Inflammatory macrophage (primary cell): ENCODE measurements at regions not wholly inside any gene's neighbourhood (a gene's known extent, or its start where the extent isn't known, plus 50 kb on each side); places are given as distances from the start of the nearest gene placed in this dataset.

Source experiments
- DNase-seq, 2 donors: peaks; one replicate each; pipeline ENCODE4 v3.0.0-alpha.2; 2020 to 2022

DNA sequence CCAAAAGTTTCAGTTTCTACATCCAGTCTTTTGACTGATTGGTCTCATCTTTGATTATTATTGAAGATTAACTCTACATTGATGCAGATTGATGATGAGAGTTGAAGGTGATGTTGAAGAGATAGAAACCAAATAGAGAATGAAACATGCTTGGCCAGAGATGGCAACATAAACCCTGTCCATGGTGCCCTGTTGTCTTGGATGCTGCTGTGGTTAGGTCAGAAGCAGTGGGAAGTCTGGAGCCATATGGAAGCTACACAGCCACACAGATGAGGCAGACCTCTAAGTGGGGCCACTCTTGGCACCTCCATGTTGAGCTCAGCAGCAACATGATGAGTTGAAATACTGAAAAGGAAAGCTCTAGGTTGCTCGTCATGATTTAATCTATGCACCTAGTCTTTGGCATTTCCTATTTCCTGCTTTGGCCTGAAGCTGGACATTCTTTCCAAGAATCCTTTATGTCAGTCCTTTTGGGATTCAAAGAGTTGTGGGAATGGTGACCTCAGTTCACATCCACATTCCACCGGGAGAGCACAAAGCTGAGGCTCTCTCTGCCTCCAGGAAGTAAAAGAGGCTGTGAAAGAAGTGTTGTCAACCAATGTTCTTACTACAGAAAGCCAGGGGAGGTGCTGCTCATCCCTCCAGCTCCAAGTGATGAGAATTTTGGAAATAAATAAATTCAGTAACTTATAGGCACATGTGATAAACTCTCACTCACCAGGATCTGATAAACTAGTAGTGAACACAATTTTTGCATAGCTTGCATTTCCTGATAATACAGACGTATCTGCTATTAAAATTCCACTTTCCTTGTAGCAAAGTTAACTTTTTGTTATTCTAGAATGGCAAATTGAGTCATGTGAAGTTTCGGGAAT is 127.7 kb upstream of the MAF start:
- no peak for DNase-seq

DNA sequence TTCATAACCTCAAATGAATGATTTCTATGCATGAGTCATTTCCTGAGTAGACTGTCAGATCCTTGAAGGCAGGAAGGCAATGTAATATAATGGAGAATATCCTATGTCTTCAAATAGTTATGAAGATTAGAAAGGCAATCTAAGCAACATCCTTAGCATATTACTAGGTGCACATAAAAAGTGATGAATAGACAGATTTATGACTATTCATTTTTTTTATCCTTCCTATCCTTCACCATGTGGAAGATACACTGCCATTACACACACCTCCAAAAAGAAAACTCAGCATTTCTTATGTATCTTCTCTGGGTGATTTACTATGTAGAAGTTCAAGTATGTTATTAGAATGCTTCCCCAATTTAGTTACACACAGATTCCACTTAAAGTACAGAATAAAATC is 126.4 kb upstream of the MAF start:
- no peak for DNase-seq

DNA sequence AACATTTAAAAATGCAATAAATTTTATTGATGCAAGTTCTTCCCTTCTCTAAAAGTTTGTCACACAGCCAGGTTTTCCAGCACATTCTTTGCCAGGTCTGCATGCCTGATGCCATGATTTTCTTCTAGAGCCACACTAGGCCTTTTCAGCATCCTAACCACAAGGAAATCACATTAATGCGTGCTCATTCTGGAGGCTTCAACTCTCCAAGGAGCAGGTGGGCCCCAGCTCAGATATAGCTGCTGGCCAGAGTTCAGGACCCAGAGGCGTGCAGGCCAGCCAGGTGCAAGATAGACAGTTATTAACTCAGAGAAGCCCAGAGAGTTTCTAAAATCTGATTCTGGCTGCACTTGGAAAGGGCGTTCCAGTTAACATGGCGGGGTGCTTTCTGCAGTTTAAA is 124.5 kb upstream of the MAF start:
- DNase-seq = no peak

DNA sequence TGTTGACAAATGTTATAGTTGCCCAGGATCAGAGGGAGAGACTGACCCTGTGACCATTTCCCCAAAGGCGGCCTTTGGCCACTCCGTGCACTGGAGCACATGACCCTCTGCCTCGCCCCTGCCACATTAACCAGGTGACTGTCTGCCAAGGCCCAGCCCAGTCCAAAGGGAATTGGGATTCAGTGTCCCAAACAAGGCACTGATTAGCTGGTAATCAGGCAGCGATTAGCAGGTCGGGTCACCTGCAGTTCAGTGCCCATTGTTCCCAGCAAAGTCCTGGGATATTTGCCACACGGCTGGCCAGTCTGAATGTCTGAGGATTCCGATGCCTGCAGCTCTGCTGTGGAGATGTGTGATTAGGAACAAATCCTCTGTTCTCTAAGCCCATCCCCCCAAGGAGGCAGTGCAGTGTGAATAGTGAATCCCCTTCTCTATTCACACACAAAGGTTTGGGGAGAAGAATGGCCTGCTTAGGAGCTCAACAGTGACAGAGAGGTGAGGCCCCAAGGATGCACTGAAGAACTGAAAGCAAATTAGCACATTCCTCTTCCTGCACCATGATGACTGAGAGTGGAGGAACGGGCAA is 123.1 kb upstream of the MAF start:
- DNase-seq = no peak

DNA sequence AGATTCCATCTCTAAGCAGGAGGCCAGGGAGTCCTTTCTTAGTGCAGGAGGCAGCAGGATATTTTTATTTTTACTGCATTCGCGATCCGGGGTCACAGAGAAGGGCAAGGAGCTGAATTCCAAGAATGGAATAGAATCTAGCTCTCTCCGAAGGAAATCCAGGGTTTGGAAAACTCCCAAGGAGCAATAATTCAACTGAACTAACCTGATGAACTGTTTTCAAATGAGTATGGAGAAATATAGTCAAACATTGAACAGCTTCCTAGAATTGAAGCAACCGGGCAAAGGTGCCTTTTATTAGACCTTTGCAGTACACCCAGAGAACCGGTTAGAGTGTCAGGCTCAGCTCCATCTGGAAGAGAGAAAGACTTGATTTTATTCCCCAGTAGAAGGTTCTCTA is 120.7 kb upstream of the MAF start:
- no peak for DNase-seq

DNA sequence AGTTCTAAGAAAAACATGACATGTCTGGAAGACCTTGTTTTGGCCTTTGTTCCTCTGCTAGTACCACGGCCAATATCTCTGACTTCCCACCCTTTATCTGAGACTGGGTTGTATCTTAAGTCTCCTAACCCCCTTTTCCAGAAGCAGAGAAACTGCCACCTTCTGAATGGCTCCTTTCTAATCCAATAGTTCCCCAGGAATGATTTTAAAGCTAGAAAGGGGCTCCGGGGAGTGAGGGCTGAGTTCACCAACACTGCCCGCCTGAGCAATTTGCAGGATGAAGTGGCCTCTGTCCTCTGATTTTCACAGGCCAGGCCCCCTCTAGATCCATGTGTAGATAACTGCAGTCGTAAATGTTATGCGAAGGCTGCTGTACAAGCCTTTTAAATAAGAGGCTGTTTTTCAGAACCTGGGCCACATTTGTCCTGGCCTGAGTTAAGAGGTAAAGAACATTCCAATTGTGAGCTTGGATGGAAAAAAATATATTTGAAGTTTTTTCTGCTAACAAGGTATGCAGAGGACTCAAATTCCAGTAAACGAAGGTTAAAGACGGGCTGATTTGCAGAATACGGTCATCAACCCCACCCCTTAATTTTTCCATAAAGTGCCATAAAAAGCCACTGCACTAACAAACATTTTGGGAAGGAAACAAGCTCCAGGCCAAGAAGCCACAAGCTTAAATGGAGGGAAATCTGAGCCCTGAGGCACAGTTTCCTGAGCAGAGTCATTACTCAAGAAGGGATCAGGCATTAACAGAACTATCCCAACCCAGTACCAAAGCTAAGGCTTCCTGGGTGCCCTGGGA is 117.0 kb upstream of the MAF start:
- DNase-seq = no peak

DNA sequence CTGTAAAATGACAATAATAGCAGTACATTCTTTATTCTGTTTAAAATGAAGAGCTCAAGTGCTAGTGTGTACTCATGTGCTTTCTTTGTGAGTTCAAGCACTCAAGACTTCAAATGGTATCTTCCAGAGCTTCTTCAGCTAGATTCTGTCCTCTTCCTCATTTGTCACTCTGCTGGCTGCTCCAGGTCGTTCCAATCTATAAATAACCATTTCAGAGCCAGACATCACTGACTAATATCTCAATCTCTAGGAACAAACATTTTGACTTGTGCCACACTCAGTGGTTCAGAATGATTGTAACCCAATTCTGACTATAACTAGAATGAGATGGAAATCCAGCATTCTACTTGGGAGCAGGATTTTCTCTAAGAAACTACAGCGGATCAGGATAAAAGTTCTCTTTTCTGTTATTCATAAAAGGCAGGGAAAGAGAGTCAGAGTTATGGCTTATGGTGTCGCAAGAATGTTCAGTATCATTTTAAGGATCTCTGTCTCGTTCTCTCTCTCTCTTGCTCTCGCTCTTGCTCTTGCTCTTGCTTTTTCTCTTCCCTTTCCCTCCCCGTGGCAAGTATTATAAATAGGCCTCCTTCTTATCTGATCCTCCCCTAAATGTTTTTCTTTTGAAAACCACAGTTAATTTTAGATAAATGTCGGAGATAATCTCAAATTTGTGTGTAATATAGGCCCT is 116.3 kb upstream of the MAF start:
- no peak for DNase-seq

DNA sequence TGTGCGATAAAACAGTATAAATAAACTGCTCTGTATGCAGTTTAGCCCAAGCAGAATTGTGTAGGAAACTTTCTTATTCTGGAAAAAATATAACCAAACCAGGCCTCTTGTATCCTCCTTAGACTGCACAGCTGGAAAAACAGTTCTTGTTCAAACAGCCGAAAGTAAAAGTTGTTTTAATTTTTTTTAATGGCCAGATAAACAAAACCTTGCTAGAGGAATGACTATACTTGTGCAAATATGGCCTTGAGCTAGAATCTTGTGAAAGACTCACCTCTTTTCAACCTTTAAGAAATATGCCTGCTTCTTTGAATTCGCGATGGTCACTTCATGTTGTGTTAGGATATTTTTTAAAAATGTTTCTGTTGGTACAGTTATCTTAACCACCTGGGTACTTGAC is 114.5 kb upstream of the MAF start:
- DNase-seq = no peak

DNA sequence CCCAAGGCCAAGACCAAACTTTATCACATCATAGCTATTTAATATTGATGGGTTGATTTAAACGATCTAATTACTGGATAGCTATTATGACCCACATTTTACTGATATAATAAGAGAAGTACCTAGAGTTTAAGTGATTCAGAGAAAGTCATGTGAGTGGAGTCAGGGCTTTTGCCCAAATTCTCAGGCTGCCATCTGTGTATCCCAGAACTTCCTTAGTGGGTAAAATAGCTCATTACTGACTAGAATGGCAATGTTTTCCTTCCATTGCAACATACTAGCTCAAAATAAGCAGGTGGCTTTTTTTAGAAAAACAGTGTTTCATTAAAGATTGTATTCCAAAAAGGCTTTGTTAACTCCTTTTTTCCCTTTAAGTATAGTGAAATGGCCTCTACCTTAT is 113.9 kb upstream of the MAF start:
- DNase-seq = no peak

DNA sequence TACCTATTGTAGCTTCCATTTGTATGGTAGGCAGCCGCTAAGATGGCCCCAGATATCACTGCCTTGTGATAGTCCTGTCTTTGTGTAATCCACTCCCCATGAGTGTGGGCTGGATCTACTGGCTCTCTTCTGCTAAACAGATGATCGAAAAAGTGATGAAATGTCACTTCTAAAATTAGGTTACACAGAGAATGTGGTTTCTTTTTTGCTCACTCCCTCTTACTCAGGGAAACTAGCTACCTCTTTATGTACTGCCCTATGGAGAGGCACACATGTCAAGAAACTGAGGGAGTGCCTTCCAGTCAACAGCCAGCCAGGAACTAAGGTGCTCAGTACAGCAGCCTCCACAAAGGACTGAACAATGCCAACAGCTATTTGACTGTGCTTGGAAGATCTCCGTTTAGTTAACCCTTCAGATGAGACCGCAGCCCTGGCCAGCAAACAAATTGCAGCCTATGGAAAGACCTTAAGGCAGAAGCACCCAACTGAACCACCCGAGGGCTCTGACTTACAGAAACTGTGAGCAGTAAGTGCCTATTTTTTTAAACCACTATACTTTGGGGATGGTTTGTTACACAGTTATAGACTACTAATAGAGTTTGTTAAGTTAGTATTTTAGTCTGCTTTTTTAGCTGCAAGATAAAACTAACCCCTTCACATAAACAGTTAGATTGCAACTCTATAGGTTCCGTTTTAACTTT is 113.2 kb upstream of the MAF start:
- DNase-seq = no peak

DNA sequence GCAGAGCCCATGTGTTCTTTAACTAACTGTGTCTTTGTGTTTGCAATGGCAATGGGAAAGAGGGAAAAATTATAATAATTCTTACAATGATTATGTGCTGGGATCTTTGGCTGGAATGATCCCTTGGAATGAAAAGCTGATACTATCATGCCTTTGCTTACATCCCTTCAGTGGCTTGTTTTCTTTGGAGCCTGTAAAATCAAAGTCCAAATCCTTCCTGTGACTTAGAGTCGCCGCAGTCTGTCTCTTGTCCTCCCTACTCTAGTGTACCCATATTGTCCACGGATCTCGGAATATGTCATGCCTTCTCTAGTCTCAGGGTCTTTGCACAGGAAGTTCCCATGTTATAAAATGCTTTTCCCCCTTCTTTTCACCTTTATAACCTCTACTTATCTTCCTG is 111.7 kb upstream of the MAF start:
- DNase-seq = no peak

DNA sequence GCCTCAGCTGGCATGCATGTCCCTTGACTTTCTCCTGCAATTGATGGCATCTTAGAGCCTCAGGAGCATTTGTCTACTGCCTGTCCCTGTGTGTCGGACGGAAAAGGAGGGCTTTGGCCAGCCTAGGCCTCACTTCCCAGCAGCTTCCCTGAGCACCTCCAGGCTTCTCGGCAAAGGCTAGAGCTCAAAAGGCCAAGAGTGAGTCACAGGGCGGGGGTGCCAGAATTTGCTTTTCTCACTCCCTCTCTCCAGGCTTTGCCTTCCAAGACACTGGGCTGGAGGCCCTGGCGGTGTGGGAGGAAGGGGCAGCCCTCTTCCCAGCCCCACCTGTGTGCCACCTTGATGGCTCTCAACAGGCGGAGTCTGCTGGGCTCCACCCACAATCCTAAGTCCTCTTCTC is 107.3 kb upstream of the MAF start:
- no peak for DNase-seq

DNA sequence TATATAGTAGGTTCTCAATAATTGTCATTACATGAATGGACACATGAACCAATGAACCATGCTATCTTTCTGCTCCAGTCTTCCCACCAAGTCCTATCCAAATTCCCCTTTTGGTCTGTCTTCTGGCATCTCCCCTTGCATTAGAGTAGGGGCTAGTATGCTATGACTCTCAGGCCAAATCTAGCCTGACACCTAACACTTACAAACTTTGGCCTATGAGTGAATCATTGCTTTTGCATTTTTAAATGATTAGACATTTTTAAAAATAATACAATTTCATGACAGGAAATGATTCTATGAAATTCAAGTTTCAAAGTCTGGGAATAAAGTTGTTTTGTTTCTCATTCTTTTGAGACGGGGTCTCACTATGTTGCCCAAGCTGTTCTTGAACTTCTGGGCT is 102.5 kb upstream of the MAF start:
- DNase-seq = no peak

DNA sequence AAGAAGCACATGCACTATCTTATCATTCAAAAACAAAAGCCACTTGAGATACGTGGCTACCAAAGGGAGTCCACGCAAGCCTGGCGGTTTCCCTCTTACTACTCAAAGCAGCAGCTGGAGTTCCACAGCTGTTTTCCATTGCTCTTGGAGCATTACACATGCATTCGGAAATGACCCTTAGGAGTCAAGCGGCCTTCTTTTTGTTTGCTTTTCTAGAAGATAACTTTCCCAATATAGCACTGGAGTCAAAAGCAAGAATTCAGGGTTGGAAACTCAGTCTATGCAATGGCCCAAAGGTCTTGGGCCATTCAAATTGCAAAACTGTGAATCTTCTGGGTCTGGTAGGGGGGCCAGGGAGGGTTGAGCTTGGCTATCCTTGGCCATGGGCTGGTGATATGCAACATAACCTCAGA is 97.8 kb upstream of the MAF start:
- no peak for DNase-seq

DNA sequence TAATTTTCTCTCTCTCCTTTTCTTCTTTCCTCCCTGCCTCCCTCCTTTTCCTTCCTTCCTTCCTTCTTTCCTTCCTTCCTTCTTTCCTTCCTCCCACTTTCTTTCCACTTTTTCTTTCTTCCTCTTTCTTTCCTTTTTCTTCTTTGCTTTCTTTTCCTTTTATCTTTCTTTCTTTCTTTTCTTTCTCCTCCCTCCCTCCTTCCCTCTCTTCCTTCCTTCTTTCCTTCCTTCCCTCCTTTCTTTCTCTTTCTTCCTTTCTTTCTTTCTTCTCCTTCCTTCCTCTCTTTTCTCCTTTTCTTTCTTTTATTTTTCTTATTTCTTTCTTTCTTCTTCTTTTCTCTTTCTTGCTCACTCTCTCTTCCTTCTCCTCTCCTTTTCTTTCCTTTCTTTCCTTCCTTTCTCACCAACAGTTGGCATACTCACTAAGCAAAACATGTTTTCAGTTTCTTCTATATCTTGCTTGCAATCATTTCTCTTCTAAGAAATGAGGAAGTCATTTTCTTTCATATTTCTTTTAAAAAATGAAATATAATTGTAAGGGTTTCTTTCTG is 97.1 kb upstream of the MAF start:
- no peak for DNase-seq

DNA sequence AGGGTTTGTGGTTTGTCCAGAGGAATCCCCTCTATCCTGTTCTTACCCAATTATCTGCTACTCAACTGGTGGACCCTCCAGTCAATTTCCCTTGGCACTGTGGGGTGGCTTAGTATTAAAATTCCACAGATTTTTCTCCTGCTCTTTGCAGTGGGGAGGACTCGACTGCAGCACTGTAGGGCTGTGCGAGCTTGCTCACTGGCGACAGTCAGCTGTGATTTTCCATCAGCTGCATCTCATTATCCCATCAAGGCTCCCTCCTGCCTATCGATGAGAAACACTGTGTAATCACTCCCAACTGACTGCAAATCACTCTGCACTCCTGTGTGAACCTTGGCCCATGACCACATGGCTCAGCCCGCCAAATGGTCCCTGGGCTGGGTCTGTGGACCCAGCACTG is 90.5 kb upstream of the MAF start:
- DNase-seq = no peak

DNA sequence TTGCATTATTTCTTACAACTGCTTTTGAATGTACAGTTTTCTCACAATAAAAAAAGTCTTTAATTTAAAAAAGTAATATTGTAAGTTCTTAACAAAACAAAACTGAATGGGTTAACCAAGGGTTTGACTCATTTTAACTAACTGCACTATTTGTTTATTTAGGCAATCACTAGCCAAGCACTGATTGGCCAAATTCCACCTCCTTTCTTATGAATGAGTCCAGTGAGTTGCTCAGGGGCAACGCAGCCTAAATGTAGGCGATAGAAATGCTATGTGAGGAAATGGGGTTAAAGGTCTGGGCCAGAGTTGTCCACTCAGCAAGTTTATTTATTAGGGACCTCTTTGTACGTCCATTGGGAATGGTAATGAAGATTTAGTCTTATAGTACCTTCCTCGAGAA is 89.6 kb upstream of the MAF start:
- no peak for DNase-seq

DNA sequence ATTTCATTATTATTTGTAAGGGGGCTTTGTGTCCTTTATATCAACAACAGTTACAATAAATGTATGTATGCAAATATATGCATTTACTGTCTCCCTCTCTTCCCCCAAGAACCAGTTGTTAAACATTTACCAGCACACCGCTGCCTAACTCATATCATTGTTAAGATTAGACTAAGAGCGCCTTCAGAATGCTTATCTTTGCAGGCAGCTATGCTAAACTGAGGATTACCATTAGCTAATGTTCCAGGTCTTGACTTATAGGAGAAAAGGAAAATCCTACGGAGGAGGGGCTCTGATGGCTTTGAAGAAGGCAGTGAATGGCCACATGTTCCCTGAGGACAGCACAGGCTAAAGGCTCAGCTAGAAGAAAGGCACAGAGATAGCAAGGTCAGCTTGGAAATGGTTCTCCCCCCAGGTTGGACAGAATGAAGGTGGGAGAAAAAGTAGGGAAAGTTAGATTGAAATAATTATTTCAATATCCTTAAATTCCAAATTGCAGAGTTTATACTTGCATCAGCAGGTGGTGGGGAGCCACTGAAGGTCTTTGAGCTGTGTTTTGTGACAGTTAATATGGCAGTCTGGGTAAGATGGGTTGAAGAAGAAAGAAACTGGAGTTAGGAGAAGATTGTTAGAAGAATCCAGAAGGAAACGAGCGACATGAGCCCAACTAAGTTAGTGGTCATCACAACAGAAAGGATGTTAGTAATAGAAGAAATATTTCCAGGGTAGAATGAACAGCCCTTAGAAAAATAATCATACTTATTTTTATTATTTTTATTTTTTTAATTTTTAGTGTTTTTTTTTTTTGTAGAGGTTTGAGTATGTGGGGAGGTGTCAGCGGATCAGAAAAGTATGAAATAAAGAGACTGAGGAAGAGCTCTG is 87.0 kb upstream of the MAF start:
- no peak for DNase-seq

DNA sequence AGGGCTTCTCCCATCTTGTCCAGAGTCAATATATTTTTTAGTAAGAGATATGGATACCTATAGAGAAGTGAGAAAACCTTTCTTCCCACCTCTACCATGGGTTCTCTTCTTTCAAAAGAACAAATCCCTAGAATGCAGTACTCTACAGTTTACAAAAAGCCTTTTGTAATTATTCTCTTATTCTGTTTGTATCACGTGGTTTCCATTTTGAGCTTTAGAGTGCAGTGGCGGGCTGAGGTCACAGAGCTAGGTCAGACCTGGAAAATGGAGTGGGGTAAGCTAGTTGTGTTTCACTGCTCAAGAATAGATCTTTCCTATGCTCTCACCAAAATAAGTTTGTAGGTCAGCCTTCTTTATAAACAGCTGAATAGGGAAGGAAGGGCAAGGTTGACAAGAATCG is 85.3 kb upstream of the MAF start:
- DNase-seq = no peak

DNA sequence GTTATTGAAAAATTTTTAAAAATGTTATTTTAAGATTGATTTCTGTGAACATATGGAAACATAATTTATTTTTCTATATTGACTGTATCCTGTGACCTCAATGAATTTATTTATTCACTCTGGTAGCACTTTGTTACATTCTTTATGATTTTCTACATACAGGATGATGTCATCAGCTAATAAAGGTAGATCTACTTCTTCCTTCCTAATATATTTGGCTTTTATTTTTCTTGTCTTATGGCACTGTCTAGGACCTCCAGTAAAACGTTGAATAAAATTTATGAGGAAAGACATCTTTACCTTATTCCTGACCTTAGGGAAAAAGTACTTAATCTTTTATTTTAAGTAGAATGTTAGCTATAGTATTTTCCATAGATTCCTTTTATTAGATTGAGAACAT is 78.8 kb upstream of the MAF start:
- no peak for DNase-seq
